ENCODE measurements at regions not wholly inside any gene's neighbourhood (a gene's known extent, or its start where the extent isn't known, plus 50 kb on each side); places are given as distances from the start of the nearest gene placed in this dataset.

GRCh38 chr7:33810356-33810755 is 95.0 kb upstream of the BMPER start:
- Histone ChIP-seq H3K9me2 (replicated peaks; ENCODE audit: insufficient read depth) (no peaks in the 10 kb centered on the region), H4K20me1 (ENCODE audit: insufficient read depth, poor library complexity, severe bottlenecking) (no peaks in the 10 kb centered on the region), H3K79me2 (no peaks in the 10 kb centered on the region), H3K4me1 (ENCODE audit: insufficient read depth) (peaks cover 16% of the 10 kb centered on the region), H2AFZ (no peak overlapping the region), H3K4me2 (no peak overlapping the region), H3K4me3 (no peak overlapping the region), H3K36me3 (replicated peaks; ENCODE audit: insufficient read depth, low read depth) (no peaks in the 10 kb centered on the region), H3K9me3 (ENCODE audit: low read depth) (no peaks in the 10 kb centered on the region), H3K27ac (no peak overlapping the region), H3K27me3 (no peaks in the 10 kb centered on the region)
- DNase-seq (ENCODE audit: low spot score): no peak
- WGBS (ENCODE audit: low lambda C conversion rate, missing lambda C conversion rate): 93% methylated on average over 4 of the region's 4 CpGs
- TF ChIP-seq CTCF (IDR thresholded peaks at IDR 0.05; ENCODE audit: poor library complexity) (no peak), EZH2 (IDR thresholded peaks at IDR 0.05; ENCODE audit: borderline replicate concordance) (no peak), EZH2phosphoT487 (IDR thresholded peaks at IDR 0.05; ENCODE audit: low read depth, severe bottlenecking, unreplicated experiment) (no peak)

- H3K27me3 ChIP-seq: no peaks in the 10 kb centered on the region
- TF ChIP-seq EZH2phosphoT487 (IDR thresholded peaks at IDR 0.05; ENCODE audit: low read depth, severe bottlenecking, unreplicated experiment) (no peak), EZH2 (IDR thresholded peaks at IDR 0.05; ENCODE audit: borderline replicate concordance) (no peak), CTCF (IDR thresholded peaks at IDR 0.05; ENCODE audit: poor library complexity) (no peak)
- no peaks in the 10 kb centered on the region for H3K36me3 ChIP-seq (replicated peaks; ENCODE audit: insufficient read depth, low read depth)
- no peak overlapping the region for H3K27ac ChIP-seq
- H3K9me2 ChIP-seq (replicated peaks; ENCODE audit: insufficient read depth): no peaks in the 10 kb centered on the region
- no peaks in the 10 kb centered on the region for H4K20me1 ChIP-seq (ENCODE audit: insufficient read depth, poor library complexity, severe bottlenecking)
- no peaks in the 10 kb centered on the region for H3K9me3 ChIP-seq (ENCODE audit: low read depth)
- DNase-seq (ENCODE audit: low spot score): no peak
- peaks cover 3% of the 10 kb centered on the region for H3K4me1 ChIP-seq (ENCODE audit: insufficient read depth)
- H3K4me3 ChIP-seq: no peak overlapping the region
- 96% methylated on average over 4 of the region's 4 CpGs for WGBS (ENCODE audit: low lambda C conversion rate, missing lambda C conversion rate)
- no peak overlapping the region for H2AFZ ChIP-seq
- H3K79me2 ChIP-seq: no peaks in the 10 kb centered on the region
- no peak overlapping the region for H3K4me2 ChIP-seq
Measured at GRCh38 chr7:33813331-33813730, 92.0 kb upstream of the BMPER start.

GRCh38 chr7:33814400-33814799 is 90.9 kb upstream of the BMPER start:
- no peak overlapping the region for H3K4me3 ChIP-seq
- TF ChIP-seq EZH2 (IDR thresholded peaks at IDR 0.05; ENCODE audit: borderline replicate concordance): no peak
- no peak for TF ChIP-seq CTCF (IDR thresholded peaks at IDR 0.05; ENCODE audit: poor library complexity)
- no peak for TF ChIP-seq EZH2phosphoT487 (IDR thresholded peaks at IDR 0.05; ENCODE audit: low read depth, severe bottlenecking, unreplicated experiment)
- no peak for DNase-seq (ENCODE audit: low spot score)
- H2AFZ ChIP-seq: no peak overlapping the region
- H3K4me2 ChIP-seq: no peak overlapping the region
- H3K4me1 ChIP-seq (ENCODE audit: insufficient read depth): no peaks in the 10 kb centered on the region
- no peaks in the 10 kb centered on the region for H3K36me3 ChIP-seq (replicated peaks; ENCODE audit: insufficient read depth, low read depth)
- no peaks in the 10 kb centered on the region for H3K27me3 ChIP-seq
- no peaks in the 10 kb centered on the region for H4K20me1 ChIP-seq (ENCODE audit: insufficient read depth, poor library complexity, severe bottlenecking)
- H3K79me2 ChIP-seq: no peaks in the 10 kb centered on the region
- no peak overlapping the region for H3K27ac ChIP-seq
- H3K9me3 ChIP-seq (ENCODE audit: low read depth): no peaks in the 10 kb centered on the region
- WGBS (ENCODE audit: low lambda C conversion rate, missing lambda C conversion rate): 90% methylated on average over 6 of the region's 6 CpGs
- no peaks in the 10 kb centered on the region for H3K9me2 ChIP-seq (replicated peaks; ENCODE audit: insufficient read depth)

- Histone ChIP-seq H2AFZ (no peak overlapping the region), H3K27me3 (no peaks in the 10 kb centered on the region), H4K20me1 (ENCODE audit: insufficient read depth, poor library complexity, severe bottlenecking) (no peaks in the 10 kb centered on the region), H3K36me3 (replicated peaks; ENCODE audit: insufficient read depth, low read depth) (no peaks in the 10 kb centered on the region), H3K27ac (no peak overlapping the region), H3K4me2 (peak overlapping the region; percentile 34), H3K4me3 (no peak overlapping the region), H3K79me2 (no peaks in the 10 kb centered on the region), H3K4me1 (ENCODE audit: insufficient read depth) (no peaks in the 10 kb centered on the region), H3K9me3 (ENCODE audit: low read depth) (no peaks in the 10 kb centered on the region), H3K9me2 (replicated peaks; ENCODE audit: insufficient read depth) (no peaks in the 10 kb centered on the region)
- TF ChIP-seq EZH2 (IDR thresholded peaks at IDR 0.05; ENCODE audit: borderline replicate concordance) (no peak), EZH2phosphoT487 (IDR thresholded peaks at IDR 0.05; ENCODE audit: low read depth, severe bottlenecking, unreplicated experiment) (no peak), CTCF (IDR thresholded peaks at IDR 0.05; ENCODE audit: poor library complexity) (no peak)
- 66% methylated on average over 6 of the region's 6 CpGs for WGBS (ENCODE audit: low lambda C conversion rate, missing lambda C conversion rate)
- no peak for DNase-seq (ENCODE audit: low spot score)
Measured at GRCh38 chr7:33814936-33815335, 90.4 kb upstream of the BMPER start.
